OCI-LY3 (cell line): ENCODE measurements at regions not wholly inside any gene's neighbourhood (a gene's known extent, or its start where the extent isn't known, plus 50 kb on each side); places are given as distances from the start of the nearest gene placed in this dataset.

Experiments used
- H2AFZ ChIP-seq: fragments of 200-600, 300-600 bp; shearing (Covaris generic); 2 replicates; pipeline ENCODE4 v1.6.0; 2014; ENCODE audit warnings: antibody characterized with exemption, low read depth, low read length
- H3K27ac ChIP-seq: fragments of 200-600, 300-600 bp; sonication (generic); 2 replicates; pipeline ENCODE4 v1.5.1; 2014; ENCODE audit warnings: mild to moderate bottlenecking, low read length, moderate library complexity, mixed read lengths
- H3K27me3 ChIP-seq: fragments of 200-600, 300-600 bp; sonication (generic); 2 replicates; pipeline ENCODE4 v1.6.1; 2014; ENCODE audit warnings: low read depth, low read length, mixed read lengths
- H3K36me3 ChIP-seq: fragments of 200-600, 300-600 bp; sonication (generic); replicated peaks from 2 replicates; pipeline ENCODE3; 2014; ENCODE audit warnings: low read depth, low read length, mixed read lengths
- H3K4me1 ChIP-seq: fragments of 300-600, 200-600 bp; sonication (generic); 2 replicates; pipeline ENCODE4 v1.6.1; 2014; ENCODE audit warnings: low read length, mixed read lengths
- H3K4me2 ChIP-seq: fragments of 200-600, 300-600 bp; sonication (generic); 2 replicates; pipeline ENCODE4 v1.6.1; 2014; ENCODE audit warnings: low read length, mixed read lengths
- H3K4me3 ChIP-seq: fragments of 300-600, 200-600 bp; sonication (generic); 2 replicates; pipeline ENCODE4 v1.5.1; 2014; ENCODE audit warnings: antibody characterized with exemption, mild to moderate bottlenecking, low read length, moderate library complexity
- H3K79me2 ChIP-seq: fragments of 300-600, 200-600 bp; shearing (Covaris generic); 2 replicates; pipeline ENCODE4 v1.6.1; 2014; ENCODE audit warnings: mild to moderate bottlenecking, low read length, mixed read lengths
- H3K9ac ChIP-seq: fragments of 300-600, 200-600 bp; shearing (Covaris generic); 2 replicates; pipeline ENCODE4 v1.6.0; 2014; ENCODE audit warnings: mild to moderate bottlenecking, low read length, moderate library complexity
- H3K9me3 ChIP-seq: fragments of 200-600, 300-600 bp; shearing (Covaris generic); 2 replicates; pipeline ENCODE4 v1.6.1; 2014; ENCODE audit warnings: low read length, mixed read lengths; ENCODE audit not compliant: insufficient read depth
- H4K20me1 ChIP-seq: fragments of 200-600, 300-600 bp; sonication (generic); 2 replicates; pipeline ENCODE4 v1.6.1; 2016; ENCODE audit warnings: low read length, mixed read lengths; ENCODE audit not compliant: insufficient read depth
- EZH2phosphoT487 ChIP-seq: fragments of 200-600 bp; shearing (Covaris generic); IDR thresholded peaks from 2 replicates; pipeline ENCODE4 v1.6.1; 2018; ENCODE audit warnings: antibody characterized with exemption, mixed run types, low read depth
- TF ChIP-seq, protein P1 (sequence below): fragments of 200-600, 300-600 bp; sonication (generic); IDR thresholded peaks from 2 replicates; pipeline ENCODE4 v1.5.1; 2014; ENCODE audit warnings: antibody characterized with exemption, low read length, low read depth

GRCh38 chr3:124132813-124133212 is 140.9 kb upstream of the ROPN1 start:
- H3K36me3 ChIP-seq = no peaks in the 10 kb centered on the region
- H3K9me3 ChIP-seq = no peaks in the 10 kb centered on the region
- no peak overlapping the region for H3K4me3 ChIP-seq
- H3K4me2 ChIP-seq = no peak overlapping the region
- no peaks in the 10 kb centered on the region for H4K20me1 ChIP-seq
- H3K79me2 ChIP-seq = no peaks in the 10 kb centered on the region
- TF ChIP-seq, protein P1, sequence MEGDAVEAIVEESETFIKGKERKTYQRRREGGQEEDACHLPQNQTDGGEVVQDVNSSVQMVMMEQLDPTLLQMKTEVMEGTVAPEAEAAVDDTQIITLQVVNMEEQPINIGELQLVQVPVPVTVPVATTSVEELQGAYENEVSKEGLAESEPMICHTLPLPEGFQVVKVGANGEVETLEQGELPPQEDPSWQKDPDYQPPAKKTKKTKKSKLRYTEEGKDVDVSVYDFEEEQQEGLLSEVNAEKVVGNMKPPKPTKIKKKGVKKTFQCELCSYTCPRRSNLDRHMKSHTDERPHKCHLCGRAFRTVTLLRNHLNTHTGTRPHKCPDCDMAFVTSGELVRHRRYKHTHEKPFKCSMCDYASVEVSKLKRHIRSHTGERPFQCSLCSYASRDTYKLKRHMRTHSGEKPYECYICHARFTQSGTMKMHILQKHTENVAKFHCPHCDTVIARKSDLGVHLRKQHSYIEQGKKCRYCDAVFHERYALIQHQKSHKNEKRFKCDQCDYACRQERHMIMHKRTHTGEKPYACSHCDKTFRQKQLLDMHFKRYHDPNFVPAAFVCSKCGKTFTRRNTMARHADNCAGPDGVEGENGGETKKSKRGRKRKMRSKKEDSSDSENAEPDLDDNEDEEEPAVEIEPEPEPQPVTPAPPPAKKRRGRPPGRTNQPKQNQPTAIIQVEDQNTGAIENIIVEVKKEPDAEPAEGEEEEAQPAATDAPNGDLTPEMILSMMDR = no peak
- no peak for TF ChIP-seq EZH2phosphoT487
- H3K9ac ChIP-seq = no peak overlapping the region
- no peak overlapping the region for H2AFZ ChIP-seq
- H3K4me1 ChIP-seq = no peaks in the 10 kb centered on the region
- no peak overlapping the region for H3K27ac ChIP-seq
- 0 out of 2 replicates have a peak, but pooled peaks cover 3% of the 10 kb centered on the region for H3K27me3 ChIP-seq

- H3K4me1 ChIP-seq = no peaks in the 10 kb centered on the region
- TF ChIP-seq, protein P1 = no peak
- no peak for TF ChIP-seq EZH2phosphoT487
- no peak overlapping the region for H2AFZ ChIP-seq
- no peaks in the 10 kb centered on the region for H3K27me3 ChIP-seq
- no peaks in the 10 kb centered on the region for H3K9me3 ChIP-seq
- no peaks in the 10 kb centered on the region for H3K36me3 ChIP-seq
- H3K4me3 ChIP-seq = no peak overlapping the region
- no peak overlapping the region for H3K27ac ChIP-seq
- no peaks in the 10 kb centered on the region for H4K20me1 ChIP-seq
- H3K79me2 ChIP-seq = no peaks in the 10 kb centered on the region
- no peak overlapping the region for H3K4me2 ChIP-seq
- no peak overlapping the region for H3K9ac ChIP-seq
Measured at GRCh38 chr3:124133366-124133940, 141.5 kb upstream of the ROPN1 start.

DNA sequence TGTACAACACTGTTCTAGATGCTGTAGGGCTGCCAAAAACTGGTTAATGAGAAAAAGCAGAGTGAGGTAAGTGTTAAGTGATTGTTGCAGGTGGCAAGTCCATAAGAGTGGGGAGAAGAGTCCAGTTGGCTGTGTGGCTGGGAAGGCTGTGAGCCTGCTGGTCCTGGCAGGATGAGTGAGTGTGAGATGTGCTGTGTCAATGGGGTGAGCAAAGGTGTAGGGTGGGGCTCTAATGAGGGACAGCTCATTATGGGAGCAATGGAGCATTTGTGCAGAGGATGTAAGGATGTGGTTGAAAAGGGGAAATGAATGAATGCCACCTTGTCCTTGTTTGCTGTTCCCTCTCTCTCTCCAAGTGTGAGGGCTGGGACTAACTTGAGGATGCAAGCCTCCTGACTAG is 145.3 kb upstream of the ROPN1 start:
- Histone ChIP-seq H3K4me3 (no peak overlapping the region), H3K4me2 (no peak overlapping the region), H4K20me1 (no peaks in the 10 kb centered on the region), H3K79me2 (no peaks in the 10 kb centered on the region), H3K4me1 (no peaks in the 10 kb centered on the region), H3K9ac (no peak overlapping the region), H3K36me3 (no peaks in the 10 kb centered on the region), H3K27me3 (peaks cover 17% of the 10 kb centered on the region), H3K9me3 (no peaks in the 10 kb centered on the region), H2AFZ (no peak overlapping the region), H3K27ac (no peak overlapping the region)
- TF ChIP-seq, protein P1 = no peak
- no peak for TF ChIP-seq EZH2phosphoT487

DNA sequence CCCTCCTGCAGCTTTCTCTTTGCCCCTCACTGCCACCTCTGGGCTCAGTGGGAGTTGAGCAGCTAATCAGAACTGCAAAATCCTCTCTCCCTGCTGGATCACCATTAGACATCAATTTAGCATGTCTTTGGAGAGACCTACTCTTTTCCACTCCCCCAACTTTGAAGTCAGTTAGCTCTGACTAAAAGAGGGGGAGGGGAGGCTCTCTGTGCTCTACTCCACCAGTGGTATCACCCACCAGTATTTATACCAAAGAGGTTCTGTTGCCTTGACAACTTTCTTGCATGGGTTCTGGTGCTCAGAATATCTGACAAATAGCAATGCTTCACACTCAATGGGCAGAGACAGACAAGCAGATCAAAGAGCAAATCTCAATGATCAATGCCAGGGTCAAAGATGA is 146.2 kb upstream of the ROPN1 start:
- H2AFZ ChIP-seq = no peak overlapping the region
- peaks cover 18% of the 10 kb centered on the region for H3K27me3 ChIP-seq
- no peaks in the 10 kb centered on the region for H3K9me3 ChIP-seq
- H3K79me2 ChIP-seq = no peaks in the 10 kb centered on the region
- no peak overlapping the region for H3K4me2 ChIP-seq
- H4K20me1 ChIP-seq = no peaks in the 10 kb centered on the region
- TF ChIP-seq, protein P1 = no peak
- no peak overlapping the region for H3K27ac ChIP-seq
- no peak overlapping the region for H3K4me3 ChIP-seq
- no peaks in the 10 kb centered on the region for H3K36me3 ChIP-seq
- no peak overlapping the region for H3K9ac ChIP-seq
- no peaks in the 10 kb centered on the region for H3K4me1 ChIP-seq
